Loucy (cell line): ENCODE measurements at regions not wholly inside any gene's neighbourhood (a gene's known extent, or its start where the extent isn't known, plus 50 kb on each side); places are given as distances from the start of the nearest gene placed in this dataset.

Experiments used
- H2AFZ ChIP-seq: fragments of 200-600 bp; sonication (generic); 2 replicates; pipeline ENCODE4 v1.6.0; 2016; ENCODE audit warnings: antibody characterized with exemption, mild to moderate bottlenecking, low read length, moderate library complexity
- H3F3A ChIP-seq: fragments of 200-600 bp; 2 replicates; pipeline ENCODE4 v1.6.0; 2016; ENCODE audit warnings: antibody characterized with exemption, low read depth, mild to moderate bottlenecking
- H3K27me3 ChIP-seq: fragments of 200-600 bp; sonication (generic); 2 replicates; pipeline ENCODE4 v1.6.1; 2014; ENCODE audit warnings: low read length, mild to moderate bottlenecking; ENCODE audit not compliant: insufficient read depth, poor library complexity, severe bottlenecking
- H3K36me3 ChIP-seq: fragments of 200-600 bp; sonication (generic); 2 replicates; pipeline ENCODE4 v1.6.1; 2016; ENCODE audit warnings: low read length; ENCODE audit not compliant: insufficient read depth
- H3K4me1 ChIP-seq: fragments of 200-600 bp; sonication (generic); 2 replicates; pipeline ENCODE4 v1.5.1; 2014; ENCODE audit warnings: low read length, mild to moderate bottlenecking; ENCODE audit not compliant: insufficient read depth, poor library complexity, severe bottlenecking
- H3K4me2 ChIP-seq: fragments of 200-600 bp; sonication (generic); 2 replicates; pipeline ENCODE4 v1.6.0; 2014; ENCODE audit warnings: antibody characterized with exemption, low read length, low read depth, mild to moderate bottlenecking; ENCODE audit not compliant: poor library complexity, severe bottlenecking
- H3K4me3 ChIP-seq: fragments of 200-600 bp; sonication (generic); 2 replicates; pipeline ENCODE4 v1.5.1; 2014; ENCODE audit warnings: low read length, mild to moderate bottlenecking, mixed read lengths; ENCODE audit not compliant: poor library complexity, severe bottlenecking
- H3K79me2 ChIP-seq: fragments of 200-600 bp; sonication (generic); 2 replicates; pipeline ENCODE4 v1.6.1; 2014; ENCODE audit warnings: low read length; ENCODE audit not compliant: insufficient read depth
- H3K9ac ChIP-seq: fragments of 200-600 bp; sonication (generic); 2 replicates; pipeline ENCODE4 v1.6.0; 2014; ENCODE audit warnings: mild to moderate bottlenecking, low read depth, low read length, moderate library complexity; ENCODE audit not compliant: poor library complexity, severe bottlenecking
- H3K9me2 ChIP-seq: fragments of 200-600 bp; sonication (generic); replicated peaks from 2 replicates; pipeline ENCODE4 v1.6.1; 2016; ENCODE audit warnings: low read depth, low read length, mixed read lengths
- H3K9me3 ChIP-seq: fragments of 200-600 bp; sonication (generic); 2 replicates; pipeline ENCODE4 v1.6.1; 2014; ENCODE audit warnings: mild to moderate bottlenecking, antibody characterized with exemption, low read length, low read depth; ENCODE audit not compliant: insufficient read depth
- H4K20me1 ChIP-seq: fragments of 200-600 bp; sonication (generic); 2 replicates; pipeline ENCODE4 v1.6.0; 2014; ENCODE audit warnings: antibody characterized with exemption, low read length, mild to moderate bottlenecking; ENCODE audit not compliant: insufficient read depth, poor library complexity, severe bottlenecking
- CTCF ChIP-seq: fragments of 200-600 bp; sonication (generic); conservative IDR thresholded peaks from 2 replicates; pipeline ENCODE4 v1.5.1; 2014; ENCODE audit warnings: mild to moderate bottlenecking, antibody characterized with exemption, low read length
- EZH2phosphoT487 ChIP-seq: fragments of 200-600 bp; IDR thresholded peaks from 2 replicates; pipeline ENCODE4 v1.6.1; 2018; ENCODE audit warnings: antibody characterized with exemption, mild to moderate bottlenecking, moderate library complexity, borderline replicate concordance

GRCh38 chrX:109873983-109874382, 128.9 kb upstream of the TMEM164 start:
- H3K4me2 ChIP-seq = no peak overlapping the region
- H3K36me3 ChIP-seq = no peaks in the 10 kb centered on the region
- no peaks in the 10 kb centered on the region for H3K4me1 ChIP-seq
- H3K9ac ChIP-seq = no peak overlapping the region
- no peak overlapping the region for H2AFZ ChIP-seq
- H4K20me1 ChIP-seq = no peaks in the 10 kb centered on the region
- TF ChIP-seq EZH2phosphoT487 (no peak), CTCF (no peak)
- no peaks in the 10 kb centered on the region for H3F3A ChIP-seq
- no peaks in the 10 kb centered on the region for H3K79me2 ChIP-seq
- no peaks in the 10 kb centered on the region for H3K27me3 ChIP-seq
- no peaks in the 10 kb centered on the region for H3K9me2 ChIP-seq
- no peak overlapping the region for H3K4me3 ChIP-seq
- H3K9me3 ChIP-seq = no peaks in the 10 kb centered on the region

- Histone ChIP-seq H3K9me2 (no peaks in the 10 kb centered on the region), H3K9me3 (no peaks in the 10 kb centered on the region), H3K36me3 (no peaks in the 10 kb centered on the region), H2AFZ (no peak overlapping the region), H3K4me2 (no peak overlapping the region), H3F3A (no peaks in the 10 kb centered on the region), H3K4me3 (no peak overlapping the region), H3K9ac (no peak overlapping the region), H3K79me2 (no peaks in the 10 kb centered on the region), H4K20me1 (no peaks in the 10 kb centered on the region), H3K4me1 (no peaks in the 10 kb centered on the region), H3K27me3 (no peaks in the 10 kb centered on the region)
- no peak for TF ChIP-seq CTCF
These were observed 128.4 kb upstream of the TMEM164 start for GRCh38 chrX:109874548-109874947.

- Histone ChIP-seq H3K4me2 (no peak overlapping the region), H4K20me1 (no peaks in the 10 kb centered on the region), H3K79me2 (no peaks in the 10 kb centered on the region), H3K9me2 (no peaks in the 10 kb centered on the region), H3K4me3 (no peak overlapping the region), H3K36me3 (no peaks in the 10 kb centered on the region), H3K27me3 (no peaks in the 10 kb centered on the region), H3K9ac (no peak overlapping the region), H3F3A (no peaks in the 10 kb centered on the region), H3K4me1 (no peaks in the 10 kb centered on the region), H3K9me3 (no peaks in the 10 kb centered on the region), H2AFZ (no peak overlapping the region)
- no peak for TF ChIP-seq CTCF
- no peak for TF ChIP-seq EZH2phosphoT487
These were observed 127.1 kb upstream of the TMEM164 start for GRCh38 chrX:109875831-109876230.
